K562 (cell line): ENCODE measurements at regions not wholly inside any gene's neighbourhood (a gene's known extent, or its start where the extent isn't known, plus 50 kb on each side); places are given as distances from the start of the nearest gene placed in this dataset.

Source experiments
- BACH1 ChIP-seq: fragments of 200-800 bp; sonication (Bioruptor generic); IDR thresholded peaks from 2 replicates; pipeline ENCODE4 v1.6.1; 2016; ENCODE audit warnings: missing genetic modification characterization, missing compliant biosample characterization
- CTBP1 ChIP-seq: fragments of 450-650 bp; IDR thresholded peaks from 2 replicates; pipeline ENCODE4 v1.6.1; 2016; ENCODE audit warnings: borderline replicate concordance
- CUX1 ChIP-seq: fragments of 200-800 bp; sonication (Bioruptor generic); IDR thresholded peaks from 2 replicates; pipeline ENCODE4 v1.6.1; 2016; ENCODE audit warnings: missing genetic modification characterization, missing compliant biosample characterization
- ELF2 ChIP-seq: fragments of 250-450 bp; sonication (Bioruptor Pico); IDR thresholded peaks from 2 replicates; pipeline ENCODE4 v1.5.0; 2021; ENCODE audit warnings: mild to moderate bottlenecking
- FOXK1 ChIP-seq: sonication (generic); formaldehyde crosslinking; IDR thresholded peaks from 2 replicates; pipeline ENCODE4 v1.8.0; 2022; ENCODE audit warnings: missing genetic modification reagents, mild to moderate bottlenecking, borderline replicate concordance
- MEIS2 ChIP-seq: fragments of 450-650 bp; IDR thresholded peaks from 2 replicates; pipeline ENCODE4 v1.6.1; 2014; ENCODE audit warnings: mild to moderate bottlenecking; ENCODE audit not compliant: partially characterized antibody
- POLR3A ChIP-seq: IDR thresholded peaks from 2 replicates; pipeline ENCODE4 v1.6.1; 2011; ENCODE audit warnings: borderline replicate concordance, mild to moderate bottlenecking, moderate library complexity; ENCODE audit not compliant: insufficient read length, insufficient read depth; ENCODE audit errors: extremely low read depth
- TRIM24 ChIP-seq, 2 experiments: fragments of 450-650 bp; IDR thresholded peaks; 2 replicates each; pipeline ENCODE4 v1.6.1; 2016
- ZNF830 ChIP-seq: fragments of 250-450 bp; sonication (Bioruptor Pico); IDR thresholded peaks from 2 replicates; pipeline ENCODE4 v1.5.0; 2021; ENCODE audit warnings: mild to moderate bottlenecking
- TF ChIP-seq, protein P1 (sequence below): fragments of 450-650 bp; conservative IDR thresholded peaks from 2 replicates; pipeline ENCODE4 v1.6.1; 2016; ENCODE audit warnings: missing genetic modification characterization, low read depth, mild to moderate bottlenecking, missing compliant biosample characterization, moderate library complexity
- TF ChIP-seq, protein P2 (sequence below): fragments of 450-650 bp; IDR thresholded peaks from 2 replicates; pipeline ENCODE4 v1.6.1; 2016; ENCODE audit warnings: missing biosample characterization, missing genetic modification characterization
- TF ChIP-seq, protein P3 (sequence below), 2 experiments: fragments of 450-650 bp; formaldehyde crosslinking in 1 of 2; IDR thresholded peaks; 2 replicates each; pipeline versions ENCODE4 v1.4.0 to v1.6.1; 2014 to 2020; ENCODE audit warnings: mild to moderate bottlenecking in 2 of 2, borderline replicate concordance in 1 of 2, low read depth in 1 of 2

DNA sequence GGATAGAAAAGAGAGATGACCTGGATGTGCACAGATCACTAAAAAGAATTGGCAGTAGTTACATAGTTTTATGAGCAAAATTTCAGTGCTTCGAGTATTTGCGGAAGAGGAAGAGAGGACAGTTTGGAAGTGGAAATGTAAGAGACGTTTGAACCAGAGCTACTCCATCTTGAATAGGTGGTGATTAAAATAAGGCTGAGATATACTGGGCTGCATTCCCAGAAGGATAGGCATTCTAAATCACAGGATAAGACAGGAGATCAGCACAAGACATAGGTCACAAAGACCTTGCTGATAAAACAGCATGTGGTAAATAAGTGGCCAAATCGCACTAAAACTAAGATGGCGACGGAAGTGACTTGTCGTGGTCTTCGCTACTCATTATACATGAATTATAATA lies 453.3 kb downstream of the COL11A1 start (continued):
- TF ChIP-seq CUX1 (CRISPR knock-in tag) (0 out of 2 replicates have a peak, but pooled peaks have one; percentile 40), FOXK1 (CRISPR knock-in tag) (no peak), MEIS2 (no peak), BACH1 (tag) (peak; percentile 87), TRIM24 (IDR thresholded peaks at IDR 0.05) (no peak), POLR3A (no peak), CTBP1 (no peak), ZNF830 (CRISPR knock-in tag) (no peak), ELF2 (CRISPR knock-in tag) (no peak)
- TF ChIP-seq, protein P1, sequence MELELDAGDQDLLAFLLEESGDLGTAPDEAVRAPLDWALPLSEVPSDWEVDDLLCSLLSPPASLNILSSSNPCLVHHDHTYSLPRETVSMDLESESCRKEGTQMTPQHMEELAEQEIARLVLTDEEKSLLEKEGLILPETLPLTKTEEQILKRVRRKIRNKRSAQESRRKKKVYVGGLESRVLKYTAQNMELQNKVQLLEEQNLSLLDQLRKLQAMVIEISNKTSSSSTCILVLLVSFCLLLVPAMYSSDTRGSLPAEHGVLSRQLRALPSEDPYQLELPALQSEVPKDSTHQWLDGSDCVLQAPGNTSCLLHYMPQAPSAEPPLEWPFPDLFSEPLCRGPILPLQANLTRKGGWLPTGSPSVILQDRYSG: peak; percentile 97
- TF ChIP-seq, protein P2, sequence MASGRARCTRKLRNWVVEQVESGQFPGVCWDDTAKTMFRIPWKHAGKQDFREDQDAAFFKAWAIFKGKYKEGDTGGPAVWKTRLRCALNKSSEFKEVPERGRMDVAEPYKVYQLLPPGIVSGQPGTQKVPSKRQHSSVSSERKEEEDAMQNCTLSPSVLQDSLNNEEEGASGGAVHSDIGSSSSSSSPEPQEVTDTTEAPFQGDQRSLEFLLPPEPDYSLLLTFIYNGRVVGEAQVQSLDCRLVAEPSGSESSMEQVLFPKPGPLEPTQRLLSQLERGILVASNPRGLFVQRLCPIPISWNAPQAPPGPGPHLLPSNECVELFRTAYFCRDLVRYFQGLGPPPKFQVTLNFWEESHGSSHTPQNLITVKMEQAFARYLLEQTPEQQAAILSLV (tag): peak; percentile 92
- TF ChIP-seq, protein P3, sequence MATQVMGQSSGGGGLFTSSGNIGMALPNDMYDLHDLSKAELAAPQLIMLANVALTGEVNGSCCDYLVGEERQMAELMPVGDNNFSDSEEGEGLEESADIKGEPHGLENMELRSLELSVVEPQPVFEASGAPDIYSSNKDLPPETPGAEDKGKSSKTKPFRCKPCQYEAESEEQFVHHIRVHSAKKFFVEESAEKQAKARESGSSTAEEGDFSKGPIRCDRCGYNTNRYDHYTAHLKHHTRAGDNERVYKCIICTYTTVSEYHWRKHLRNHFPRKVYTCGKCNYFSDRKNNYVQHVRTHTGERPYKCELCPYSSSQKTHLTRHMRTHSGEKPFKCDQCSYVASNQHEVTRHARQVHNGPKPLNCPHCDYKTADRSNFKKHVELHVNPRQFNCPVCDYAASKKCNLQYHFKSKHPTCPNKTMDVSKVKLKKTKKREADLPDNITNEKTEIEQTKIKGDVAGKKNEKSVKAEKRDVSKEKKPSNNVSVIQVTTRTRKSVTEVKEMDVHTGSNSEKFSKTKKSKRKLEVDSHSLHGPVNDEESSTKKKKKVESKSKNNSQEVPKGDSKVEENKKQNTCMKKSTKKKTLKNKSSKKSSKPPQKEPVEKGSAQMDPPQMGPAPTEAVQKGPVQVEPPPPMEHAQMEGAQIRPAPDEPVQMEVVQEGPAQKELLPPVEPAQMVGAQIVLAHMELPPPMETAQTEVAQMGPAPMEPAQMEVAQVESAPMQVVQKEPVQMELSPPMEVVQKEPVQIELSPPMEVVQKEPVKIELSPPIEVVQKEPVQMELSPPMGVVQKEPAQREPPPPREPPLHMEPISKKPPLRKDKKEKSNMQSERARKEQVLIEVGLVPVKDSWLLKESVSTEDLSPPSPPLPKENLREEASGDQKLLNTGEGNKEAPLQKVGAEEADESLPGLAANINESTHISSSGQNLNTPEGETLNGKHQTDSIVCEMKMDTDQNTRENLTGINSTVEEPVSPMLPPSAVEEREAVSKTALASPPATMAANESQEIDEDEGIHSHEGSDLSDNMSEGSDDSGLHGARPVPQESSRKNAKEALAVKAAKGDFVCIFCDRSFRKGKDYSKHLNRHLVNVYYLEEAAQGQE (IDR thresholded peaks at IDR 0.05; ENCODE audit: borderline replicate concordance): no peak
- TF ChIP-seq, protein P3 (CRISPR knock-in tag; IDR thresholded peaks at IDR 0.05; ENCODE audit: low read depth): no peak
